HCT116 (cell line): ENCODE measurements at regions not wholly inside any gene's neighbourhood (a gene's known extent, or its start where the extent isn't known, plus 50 kb on each side); places are given as distances from the start of the nearest gene placed in this dataset.

Experiments used
- ATAC-seq: fragments of 200-7000 bp; cut with Tn5 transposase; 2 replicates; pipeline ENCODE4 v1.9.1; 2020; ENCODE audit warnings: mild to moderate bottlenecking, moderate library complexity
- BruUV-seq: library from RNA; stranded (reverse); fragments of 400-500 nt; replicated peaks from 2 replicates; lab custom pipeline; 2021; lab: Mats Ljungman, UMichigan
- CTCF ChIA-PET: fragments of 300-600 bp; sonication (Branson Sonifier 250); formaldehyde crosslinking; loops from one replicate; lab custom pipeline; 2021; ENCODE audit warnings: antibody characterized with exemption; lab: Charles Lee
- POLR2A ChIA-PET: fragments of 300-600, 350-600 bp; sonication (Branson Sonifier 250); formaldehyde crosslinking; loops from one replicate; lab custom pipeline; 2021; ENCODE audit warnings: antibody characterized with exemption; lab: Charles Lee
- RAD21 ChIA-PET, 2 experiments: fragments of 300-600 bp; sonication (Branson Sonifier 250); formaldehyde crosslinking; loops; one replicate each; lab custom pipeline; 2023; ENCODE audit warnings: low total read pairs in 2 of 2; ENCODE audit not compliant: uncharacterized antibody in 2 of 2, unreplicated experiment in 2 of 2, low non-redundant PET in 1 of 2; lab: Charles Lee
- DNase-seq: peaks from one replicate; pipeline ENCODE4 v3.0.0-alpha.2; 2010; ENCODE audit warnings: low read depth, low spot score
- H2AFZ ChIP-seq: fragments of 200-600 bp; shearing (Covaris generic), sonication (generic); 2 replicates; pipeline ENCODE4 v1.6.1; 2017; ENCODE audit warnings: low read depth, mixed run types, mixed read lengths, antibody characterized with exemption, low read length; ENCODE audit not compliant: poor library complexity, severe bottlenecking
- H3K27ac ChIP-seq: 2 replicates; pipeline ENCODE4 v1.5.1; 2012; ENCODE audit warnings: low read depth, low read length
- H3K27me3 ChIP-seq: fragments of 200-600 bp; sonication (generic); 2 replicates; pipeline ENCODE4 v1.6.1; 2016; ENCODE audit warnings: mixed run types, low read length, mixed read lengths; ENCODE audit not compliant: insufficient read depth
- H3K36me3 ChIP-seq, 2 experiments: fragments of 200-500 bp in 1 of 2; fragments of 200-600 bp in 1 of 2; sonication (Bioruptor generic) in 1 of 2; sonication (generic) in 1 of 2; 2 replicates each; pipeline versions ENCODE4 v1.5.1 to v1.6.1; 2014 to 2016; ENCODE audit warnings: low read length in 2 of 2, inconsistent platforms in 1 of 2, mixed read lengths in 1 of 2, mixed run types in 1 of 2; ENCODE audit not compliant: insufficient read depth in 2 of 2, control insufficient read depth in 1 of 2
- H3K4me1 ChIP-seq, 2 experiments: fragments of 200-600 bp in 1 of 2; sonication (generic) in 1 of 2; 2 replicates each; pipeline versions ENCODE4 v1.5.1 to v1.6.1; 2012 to 2017; ENCODE audit warnings: low read length in 2 of 2, inconsistent platforms in 1 of 2, mild to moderate bottlenecking in 1 of 2, mixed read lengths in 1 of 2, mixed run types in 1 of 2, moderate library complexity in 1 of 2; ENCODE audit not compliant: insufficient read depth in 2 of 2, control insufficient read depth in 1 of 2
- H3K4me2 ChIP-seq: fragments of 200-600 bp; sonication (generic); 2 replicates; pipeline ENCODE4 v1.6.1; 2017; ENCODE audit warnings: mixed run types, low read length, mixed read lengths
- H3K4me3 ChIP-seq, 2 experiments: fragments of 200-600 bp in 1 of 2; sonication (generic) in 1 of 2; replicated peaks in 1 of 2; 2 replicates each; pipeline ENCODE4 v1.5.1; 2011 to 2016; ENCODE audit warnings: low read length in 2 of 2, control low read depth in 1 of 2, low read depth in 1 of 2, mild to moderate bottlenecking in 1 of 2, mixed read lengths in 1 of 2, mixed run types in 1 of 2
- H3K79me2 ChIP-seq: fragments of 200-600 bp; sonication (generic); 2 replicates; pipeline ENCODE4 v1.6.1; 2017; ENCODE audit warnings: mild to moderate bottlenecking, mixed run types, low read length, moderate library complexity, mixed read lengths; ENCODE audit not compliant: insufficient read depth
- H3K9ac ChIP-seq: fragments of 200-600 bp; sonication (generic); 2 replicates; pipeline ENCODE4 v1.6.1; 2016; ENCODE audit warnings: low read length, mixed read lengths
- H3K9me2 ChIP-seq: fragments of 200-600 bp; sonication (generic), shearing (Covaris generic); 2 replicates; pipeline ENCODE4 v1.6.1; 2017; ENCODE audit warnings: mixed run types, mild to moderate bottlenecking, moderate library complexity; ENCODE audit not compliant: insufficient read depth
- H3K9me3 ChIP-seq, 2 experiments: fragments of 200-500 bp in 1 of 2; fragments of 200-600 bp in 1 of 2; sonication (Bioruptor generic) in 1 of 2; sonication (generic) in 1 of 2; 2 replicates each; pipeline ENCODE4 v1.6.1; 2014 to 2017; ENCODE audit warnings: low read length in 2 of 2, mixed read lengths in 2 of 2, inconsistent platforms in 1 of 2, low read depth in 1 of 2, mild to moderate bottlenecking in 1 of 2, mixed run types in 1 of 2, moderate library complexity in 1 of 2; ENCODE audit not compliant: control insufficient read depth in 1 of 2, insufficient read depth in 1 of 2
- H4K20me1 ChIP-seq: fragments of 200-600 bp; sonication (generic), shearing (Covaris generic); 2 replicates; pipeline ENCODE4 v1.6.1; 2017; ENCODE audit warnings: mixed run types, mild to moderate bottlenecking, moderate library complexity; ENCODE audit not compliant: insufficient read depth
- CTCF ChIP-seq, 3 experiments: fragments of 200-600 bp in 1 of 3; sonication (generic) in 1 of 3; IDR thresholded peaks in 2 of 3; conservative IDR thresholded peaks in 1 of 3; 2 replicates each; pipeline ENCODE4 v1.5.1; 2012 to 2017; ENCODE audit warnings: low read depth in 2 of 3, low read length in 2 of 3, antibody characterized with exemption in 1 of 3, borderline replicate concordance in 1 of 3, control low read depth in 1 of 3, mild to moderate bottlenecking in 1 of 3, mixed read lengths in 1 of 3, mixed run types in 1 of 3, moderate library complexity in 1 of 3; ENCODE audit not compliant: insufficient read depth in 1 of 3
- EZH2 ChIP-seq: fragments of 200-600 bp; sonication (generic); IDR thresholded peaks from 2 replicates; pipeline ENCODE4 v1.6.1; 2017; ENCODE audit warnings: antibody characterized with exemption, mixed run types
- FOSL1 ChIP-seq: IDR thresholded peaks from 2 replicates; pipeline ENCODE4 v1.6.1; 2012; ENCODE audit warnings: low read depth
- RAD21 ChIP-seq: IDR thresholded peaks from 2 replicates; pipeline ENCODE4 v1.6.1; 2012; ENCODE audit warnings: low read depth, mild to moderate bottlenecking
- SP1 ChIP-seq: IDR thresholded peaks from 2 replicates; pipeline ENCODE4 v1.6.1; 2012; ENCODE audit warnings: low read depth
- SRF ChIP-seq: IDR thresholded peaks from 2 replicates; pipeline ENCODE4 v1.6.1; 2012; ENCODE audit warnings: low read depth
- ZFX ChIP-seq: fragments of 450-650 bp; IDR thresholded peaks from 2 replicates; pipeline ENCODE4 v1.6.1; 2017
- ZNF274 ChIP-seq: fragments of 200-500 bp; sonication (Bioruptor generic); IDR thresholded peaks from 2 replicates; pipeline ENCODE4 v1.6.1; 2014; ENCODE audit warnings: mild to moderate bottlenecking, low read depth, low read length, inconsistent platforms
- intact Hi-C: fragments of 100-400 bp; cut with micrococcal nuclease; formaldehyde crosslinking; loops from 2 replicates; pipeline ENCODE4 v1.10.0; 2022

GRCh38 chr3:155995525-155996370, 124.6 kb upstream of the KCNAB1 start:
- H2AFZ ChIP-seq, result peak overlapping the region; percentile 65
- TF ChIP-seq RAD21, result peak; percentile 78
- no peak for TF ChIP-seq SP1
- TF ChIP-seq SRF, result peak; percentile 49; the same call in 1 of the 2 replicates
- no peak for TF ChIP-seq EZH2
- 0 out of 2 replicates have a peak, but pooled peaks have one; percentile 9 for TF ChIP-seq FOSL1
- TF ChIP-seq CTCF (IDR thresholded peaks at IDR 0.05 in 2 of 3, conservative IDR thresholded peaks at IDR 0.05 in 1 of 3; ENCODE audit: borderline replicate concordance in 1 of 3, insufficient read depth in 1 of 3, low read depth in 2 of 3, low read length in 2 of 3), result peak; percentile 56 to 70 (median 66)
- no peak for TF ChIP-seq ZFX
- TF ChIP-seq ZNF274, result no peak
- CTCF ChIA-PET, result interaction anchor here (0.6 to 1.0 kb wide), 7 partner anchors 10 to 1206 kb away, joined by 3 to 8 read pairs (median 3); no protein-coding TSS in a partner anchor
- peak overlapping the region; percentile 24 for H3K4me2 ChIP-seq
- H3K36me3 ChIP-seq, result no peaks in the 10 kb centered on the region
- peak; percentile 97 for ATAC-seq
- POLR2A ChIA-PET, result no interaction called here
- no peaks in the 10 kb centered on the region for H3K9me2 ChIP-seq
- no peaks in the 10 kb centered on the region for H4K20me1 ChIP-seq
- peaks cover 0 to 5% of the 10 kb centered on the region in 2 experiments; a peak in 1 of 4 replicates for H3K4me1 ChIP-seq
- no peaks in the 10 kb centered on the region for H3K79me2 ChIP-seq
- H3K9ac ChIP-seq, result no peak overlapping the region
- H3K27ac ChIP-seq, result no peak overlapping the region
- DNase-seq, result peak; percentile 54
- H3K27me3 ChIP-seq, result no peaks in the 10 kb centered on the region
- BruUV-seq, result no TSS peak
- H3K9me3 ChIP-seq, result no peaks in the 10 kb centered on the region
- intact Hi-C loops, result loop anchor here (5.0 to 10.0 kb wide), 5 partner anchors 157 to 1207 kb away; no protein-coding TSS in a partner anchor
- no peak overlapping the region for H3K4me3 ChIP-seq
- RAD21 ChIA-PET, result interaction anchor here in 1 of 2 experiments (0.6 kb wide), 1 partner anchor 15 kb away, joined by 3 read pairs; no protein-coding TSS in a partner anchor
